Naive B cell (primary cell): ENCODE measurements at regions not wholly inside any gene's neighbourhood (a gene's known extent, or its start where the extent isn't known, plus 50 kb on each side); places are given as distances from the start of the nearest gene placed in this dataset.

Experiments
- ATAC-seq, 2 donors: fragments of 150-1000 bp; cut with Tn5 transposase; 2 replicates each; pipeline ENCODE4 v1.10.0; 2021; ENCODE audit warnings: low read depth in 2 of 2, mild to moderate bottlenecking in 2 of 2, moderate library complexity in 2 of 2
- DNase-seq: peaks from one replicate; pipeline ENCODE4 v3.0.0; 2022
- H3K27ac Mint-ChIP-seq, 6 donors: one replicate each; pipeline ENCODE4 v1.8.0; 2020 to 2022; ENCODE audit warnings: mild to moderate bottlenecking in 6 of 6, mixed read lengths in 6 of 6, moderate library complexity in 5 of 6, inconsistent platforms in 2 of 6
- H3K27me3 Mint-ChIP-seq, 3 donors: one replicate each; pipeline ENCODE4 v1.8.0; 2021 to 2022; ENCODE audit warnings: mixed read lengths in 3 of 3, mild to moderate bottlenecking in 1 of 3
- H3K36me3 Mint-ChIP-seq, 2 donors: one replicate each; pipeline ENCODE4 v1.8.0; 2020 to 2022; ENCODE audit warnings: mixed read lengths in 2 of 2, inconsistent platforms in 1 of 2, mild to moderate bottlenecking in 1 of 2
- H3K4me1 Mint-ChIP-seq, 3 donors: one replicate each; pipeline ENCODE4 v1.8.0; 2020 to 2022; ENCODE audit warnings: mixed read lengths in 3 of 3, inconsistent platforms in 1 of 3, mild to moderate bottlenecking in 1 of 3, moderate library complexity in 1 of 3
- H3K4me3 Mint-ChIP-seq, 8 donors: one replicate each; pipeline ENCODE4 v1.8.0; 2020 to 2022; ENCODE audit warnings: mild to moderate bottlenecking in 8 of 8, mixed read lengths in 8 of 8, moderate library complexity in 8 of 8, inconsistent platforms in 2 of 8
- H3K9me3 Mint-ChIP-seq, 7 donors: one replicate each; pipeline ENCODE4 v1.8.0; 2020 to 2022; ENCODE audit warnings: mixed read lengths in 7 of 7, mild to moderate bottlenecking in 5 of 7, inconsistent platforms in 2 of 7, moderate library complexity in 1 of 7

DNA sequence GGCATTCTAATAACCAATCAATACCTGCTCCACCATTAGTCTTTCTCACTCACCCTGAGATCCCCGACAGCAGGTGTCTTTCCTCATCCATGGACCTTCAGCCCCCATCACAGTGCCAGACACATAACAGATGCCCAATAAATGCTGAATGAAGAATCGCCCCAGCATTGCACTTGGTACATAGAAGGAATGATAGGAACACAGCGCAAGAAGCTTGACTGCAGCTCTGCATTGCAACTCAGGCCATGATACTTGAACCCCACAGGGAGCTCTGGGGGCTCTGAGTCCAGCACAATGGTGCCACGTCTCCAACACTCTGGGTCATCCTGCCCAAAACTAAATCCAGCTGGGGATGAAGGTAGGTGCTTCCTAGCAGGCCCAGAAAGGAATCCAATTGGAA lies 355.0 kb upstream of the SLC30A5 start:
- peaks cover 4 to 17% (median 15%) of the 10 kb centered on the region in 3 donors for H3K27me3 Mint-ChIP-seq
- peaks cover 0 to 14% (median 3%) of the 10 kb centered on the region in 7 donors for H3K9me3 Mint-ChIP-seq
- ATAC-seq (no peak), DNase-seq (no peak)
- H3K4me3 Mint-ChIP-seq, result peak overlapping the region in 1 of 8 donors; percentile 25
- H3K4me1 Mint-ChIP-seq, result peaks cover 40 to 63% (median 49%) of the 10 kb centered on the region in 3 donors
- peak overlapping the region in 3 of 6 donors; percentile 32 to 67 (median 53) for H3K27ac Mint-ChIP-seq
- H3K36me3 Mint-ChIP-seq, result peaks cover 5 to 8% of the 10 kb centered on the region in 2 donors

DNA sequence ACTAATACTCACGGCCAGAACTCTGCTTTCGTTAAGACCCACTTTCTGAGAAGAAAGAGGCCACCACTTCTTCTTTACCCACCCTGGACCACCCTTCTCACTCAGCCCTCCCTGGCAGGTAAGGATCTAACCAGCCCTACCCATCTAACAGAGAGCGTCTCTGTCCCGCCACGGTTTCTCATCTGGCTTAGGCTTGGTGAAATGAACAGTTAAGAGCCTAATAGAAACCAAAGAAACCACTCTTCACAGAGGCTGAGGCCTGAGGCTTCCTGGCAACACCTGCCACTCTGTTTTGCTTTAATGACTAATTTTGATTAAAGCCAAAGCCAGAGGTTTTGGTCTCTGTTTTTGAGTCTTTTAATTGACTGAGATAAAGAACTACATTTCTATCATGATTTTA lies 354.1 kb upstream of the SLC30A5 start:
- DNase-seq (no peak), ATAC-seq (peak; percentile 44 to 51)
- peak overlapping the region in 5 of 6 donors; percentile 6 to 91 (median 23) for H3K27ac Mint-ChIP-seq
- peaks cover 4 to 17% (median 15%) of the 10 kb centered on the region in 3 donors for H3K27me3 Mint-ChIP-seq
- peak overlapping the region in 7 of 8 donors; percentile 23 to 83 (median 76) for H3K4me3 Mint-ChIP-seq
- peaks cover 45 to 60% (median 49%) of the 10 kb centered on the region in 3 donors for H3K4me1 Mint-ChIP-seq
- H3K9me3 Mint-ChIP-seq, result peaks cover 0 to 14% (median 3%) of the 10 kb centered on the region in 7 donors
- H3K36me3 Mint-ChIP-seq, result peaks cover 5 to 8% of the 10 kb centered on the region in 2 donors

DNA sequence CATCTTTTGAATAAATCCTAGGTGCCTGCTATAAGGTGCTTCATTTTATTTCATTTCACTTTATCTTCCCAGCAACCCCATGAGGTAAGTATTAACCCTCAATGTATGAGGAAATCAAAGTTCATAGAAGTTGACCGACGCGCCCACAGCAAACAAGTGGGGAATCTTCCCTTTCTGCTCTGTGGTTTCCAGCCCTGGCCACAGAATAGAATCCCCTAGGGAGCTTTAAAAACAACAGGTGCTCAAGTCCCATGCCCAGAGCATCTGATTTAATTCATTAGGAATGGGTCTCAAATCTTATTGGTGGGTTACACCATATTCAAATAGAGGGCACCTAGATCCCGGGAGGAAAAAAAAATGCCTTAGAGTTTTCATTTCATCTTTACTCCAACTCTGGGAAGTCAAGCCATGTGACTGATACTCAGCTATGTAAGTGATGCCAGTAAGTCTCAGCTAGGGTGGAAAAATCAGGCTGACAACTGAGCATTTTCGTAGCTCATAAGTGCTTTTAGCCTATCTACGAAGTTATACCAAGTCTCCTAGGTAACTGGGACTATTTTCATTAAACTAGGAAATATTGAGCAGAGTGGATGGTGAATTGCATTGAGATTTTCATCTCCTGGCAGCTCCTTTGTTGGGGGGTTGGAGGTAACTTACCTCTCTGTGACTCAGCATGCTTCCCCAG lies 353.4 kb upstream of the SLC30A5 start:
- DNase-seq (peak; percentile 35), ATAC-seq (peak; percentile 81 to 86)
- Mint-ChIP-seq H3K9me3 (peaks cover 0 to 14% (median 3%) of the 10 kb centered on the region in 7 donors), H3K36me3 (peaks cover 5 to 8% of the 10 kb centered on the region in 2 donors), H3K4me1 (peaks cover 50 to 61% (median 52%) of the 10 kb centered on the region in 3 donors), H3K4me3 (peak overlapping the region; percentile 23 to 83 (median 72)), H3K27ac (peak overlapping the region; percentile 6 to 91 (median 38)), H3K27me3 (peaks cover 4 to 17% (median 15%) of the 10 kb centered on the region in 3 donors)

DNA sequence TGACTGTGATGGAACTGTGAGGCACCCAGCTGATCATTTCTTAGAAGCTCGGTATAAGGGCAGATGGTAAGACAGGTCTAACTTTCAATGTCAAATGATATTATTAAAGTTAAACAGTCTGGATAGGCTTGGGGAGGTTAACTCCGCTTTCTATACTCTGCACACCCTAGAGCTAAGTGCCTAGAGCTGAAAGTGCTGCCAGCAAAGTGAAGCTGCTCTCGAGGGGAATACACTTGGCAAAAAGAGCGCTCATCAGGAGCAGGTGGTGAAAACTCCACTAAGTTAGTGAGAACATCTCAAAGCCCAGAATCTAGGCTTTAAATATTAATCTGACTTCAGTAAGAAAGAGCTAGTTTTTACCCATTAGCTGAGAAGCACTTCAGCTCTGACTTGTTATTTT lies 349.6 kb upstream of the SLC30A5 start:
- no peak for DNase-seq
- H3K4me1 Mint-ChIP-seq, result peaks cover 43 to 47% (median 45%) of the 10 kb centered on the region in 3 donors
- peaks cover 0 to 13% (median 3%) of the 10 kb centered on the region in 7 donors for H3K9me3 Mint-ChIP-seq
- no peak for ATAC-seq
- H3K36me3 Mint-ChIP-seq, result peaks cover 5 to 8% of the 10 kb centered on the region in 2 donors
- peak overlapping the region in 1 of 8 donors; percentile 57 for H3K4me3 Mint-ChIP-seq
- peak overlapping the region in 1 of 6 donors; percentile 74 for H3K27ac Mint-ChIP-seq
- peaks cover 0 to 12% (median 0%) of the 10 kb centered on the region in 3 donors for H3K27me3 Mint-ChIP-seq

DNA sequence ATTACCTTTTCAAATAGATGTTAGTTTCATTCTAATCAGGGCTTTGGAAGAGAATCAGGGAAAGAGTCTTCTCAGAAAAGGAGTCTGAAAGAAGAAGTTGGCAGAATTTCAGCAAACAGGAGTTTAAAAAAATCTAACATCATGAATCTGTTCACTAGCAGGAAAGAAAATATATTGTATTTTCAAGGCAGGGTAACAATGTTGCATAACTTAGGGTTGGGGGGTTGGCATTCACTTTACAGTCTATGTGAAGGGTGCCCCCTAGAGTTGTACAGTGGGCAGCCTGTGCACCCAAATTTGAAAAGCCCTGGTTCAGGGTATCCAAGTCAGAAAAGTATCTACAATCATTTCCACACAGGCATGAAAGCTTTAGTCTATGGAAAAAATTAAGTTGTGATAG lies 348.4 kb upstream of the SLC30A5 start:
- peaks cover 5 to 8% of the 10 kb centered on the region in 2 donors for H3K36me3 Mint-ChIP-seq
- H3K27me3 Mint-ChIP-seq, result peaks cover 9 to 21% (median 10%) of the 10 kb centered on the region in 3 donors
- H3K4me1 Mint-ChIP-seq, result peaks cover 30 to 35% (median 32%) of the 10 kb centered on the region in 3 donors
- H3K9me3 Mint-ChIP-seq, result peaks cover 0 to 13% (median 4%) of the 10 kb centered on the region in 7 donors
- no peak for DNase-seq
- ATAC-seq, result peak in 1 of 2 donors; percentile 39
- H3K4me3 Mint-ChIP-seq, result peak overlapping the region in 2 of 8 donors; percentile 2 to 35
- H3K27ac Mint-ChIP-seq, result peak overlapping the region in 3 of 6 donors; percentile 22 to 74 (median 74)

DNA sequence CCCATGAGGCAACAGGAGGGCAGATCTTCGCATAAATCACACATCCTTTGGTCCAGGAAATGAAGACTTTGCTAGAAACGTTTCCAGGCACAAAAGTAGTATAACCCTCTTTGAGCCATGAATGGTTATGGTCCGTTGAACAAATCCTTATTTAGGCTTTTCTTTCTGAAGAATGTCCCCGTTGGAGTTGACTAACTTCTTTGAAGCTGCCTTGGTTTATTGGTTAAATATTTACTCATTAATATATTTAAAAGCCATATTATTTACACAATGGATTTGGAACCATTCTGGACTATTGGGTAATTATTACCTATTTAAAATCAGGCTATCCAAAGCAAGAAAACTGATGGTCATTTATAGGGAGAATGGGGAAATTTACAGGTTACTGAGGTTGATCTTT lies 347.6 kb upstream of the SLC30A5 start:
- ATAC-seq, result no peak
- no peak overlapping the region for H3K27ac Mint-ChIP-seq
- H3K4me1 Mint-ChIP-seq, result peaks cover 23 to 32% (median 25%) of the 10 kb centered on the region in 3 donors
- no peak for DNase-seq
- peaks cover 9 to 21% (median 16%) of the 10 kb centered on the region in 3 donors for H3K27me3 Mint-ChIP-seq
- peaks cover 5 to 8% of the 10 kb centered on the region in 2 donors for H3K36me3 Mint-ChIP-seq
- H3K9me3 Mint-ChIP-seq, result peaks cover 0 to 13% (median 6%) of the 10 kb centered on the region in 7 donors
- H3K4me3 Mint-ChIP-seq, result no peak overlapping the region

DNA sequence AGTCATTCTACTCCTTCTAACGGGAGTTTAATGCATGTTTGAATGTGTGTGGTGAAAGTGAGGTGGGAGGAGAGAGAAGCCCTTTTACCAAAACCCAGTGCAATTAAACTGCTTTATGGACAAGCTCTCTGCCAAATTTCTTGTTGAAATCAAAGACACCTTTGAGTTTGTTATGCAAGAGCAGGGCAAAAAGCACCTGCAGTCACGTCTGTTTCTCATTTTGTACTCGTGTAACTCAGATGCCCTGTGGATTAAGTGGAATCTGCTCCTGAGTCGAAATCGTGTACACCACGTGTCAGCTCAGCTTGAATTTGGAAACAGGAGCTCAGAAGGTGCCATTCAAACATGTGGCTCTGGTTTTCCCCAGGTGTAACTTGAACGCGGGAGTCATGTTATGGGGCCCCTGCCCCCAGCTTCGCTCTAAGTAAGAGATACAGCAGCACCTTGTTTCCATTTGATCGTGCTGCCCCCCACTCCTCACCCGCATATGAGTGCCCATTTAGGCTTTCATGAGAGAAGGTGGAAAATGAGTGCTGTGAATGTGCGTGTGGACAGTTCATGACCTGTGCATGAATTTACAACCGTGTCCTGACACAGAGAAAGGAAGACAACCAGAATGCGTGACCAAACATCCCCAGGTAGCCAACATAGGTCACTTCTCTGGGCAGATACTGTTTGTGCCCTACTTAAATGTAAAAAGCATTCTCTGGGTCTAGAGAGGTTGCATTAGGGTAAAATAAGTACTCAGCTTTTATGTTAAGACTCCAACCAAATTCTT lies 347.0 kb upstream of the SLC30A5 start:
- ATAC-seq (no peak), DNase-seq (no peak)
- H3K9me3 Mint-ChIP-seq, result peaks cover 0 to 11% (median 5%) of the 10 kb centered on the region in 7 donors
- H3K4me3 Mint-ChIP-seq, result no peak overlapping the region
- H3K36me3 Mint-ChIP-seq, result peaks cover 5 to 7% of the 10 kb centered on the region in 2 donors
- peaks cover 13 to 22% (median 21%) of the 10 kb centered on the region in 3 donors for H3K27me3 Mint-ChIP-seq
- peaks cover 20 to 25% (median 22%) of the 10 kb centered on the region in 3 donors for H3K4me1 Mint-ChIP-seq
- peak overlapping the region in 2 of 6 donors; percentile 52 to 92 for H3K27ac Mint-ChIP-seq

DNA sequence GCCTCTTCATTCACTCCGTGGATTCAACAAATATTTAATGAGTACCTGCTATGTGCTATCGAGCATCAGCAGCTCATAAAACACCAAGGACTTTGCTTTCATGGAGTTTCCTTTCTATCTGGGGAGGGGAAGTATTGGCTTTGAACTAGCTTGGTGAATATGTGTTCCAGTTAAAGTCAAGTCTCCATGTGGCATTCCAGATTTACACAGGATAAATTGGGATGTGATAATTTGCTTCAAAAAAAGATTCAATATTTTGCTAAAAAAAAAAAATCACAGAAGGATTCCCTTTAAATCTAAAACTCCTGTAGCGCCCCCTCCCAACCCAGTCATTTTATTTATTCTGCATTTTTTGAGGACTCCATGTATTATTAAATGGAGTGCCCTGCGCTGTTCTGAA lies 346.3 kb upstream of the SLC30A5 start:
- H3K27ac Mint-ChIP-seq, result no peak overlapping the region
- H3K4me3 Mint-ChIP-seq, result no peak overlapping the region
- peaks cover 13 to 22% (median 21%) of the 10 kb centered on the region in 3 donors for H3K27me3 Mint-ChIP-seq
- H3K36me3 Mint-ChIP-seq, result no peaks in the 10 kb centered on the region
- ATAC-seq (no peak), DNase-seq (no peak)
- H3K9me3 Mint-ChIP-seq, result peaks cover 0 to 4% (median 0%) of the 10 kb centered on the region in 7 donors
- peaks cover 14 to 19% (median 19%) of the 10 kb centered on the region in 3 donors for H3K4me1 Mint-ChIP-seq

DNA sequence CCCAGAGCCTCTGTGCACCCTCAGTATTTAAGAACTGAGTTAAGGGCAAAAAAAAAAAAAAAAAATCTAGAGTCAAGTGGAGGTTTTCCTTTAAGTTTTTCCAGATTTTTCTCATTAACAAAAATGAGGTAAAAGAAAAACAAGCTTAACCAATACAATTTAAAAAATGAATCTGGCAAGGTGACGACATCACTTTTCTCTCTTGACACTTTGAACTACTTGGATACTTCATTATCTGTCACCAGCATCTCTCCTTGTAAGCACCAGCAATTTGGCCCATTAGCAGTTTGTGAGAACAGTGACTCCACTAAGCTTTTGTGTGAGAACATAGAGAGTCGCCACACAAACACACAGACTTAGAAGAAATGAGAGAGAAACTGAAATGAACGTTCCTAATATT lies 345.7 kb upstream of the SLC30A5 start:
- Mint-ChIP-seq H3K27ac (no peak overlapping the region), H3K4me1 (peaks cover 10 to 19% (median 15%) of the 10 kb centered on the region in 3 donors), H3K9me3 (peaks cover 0 to 4% (median 0%) of the 10 kb centered on the region in 7 donors), H3K36me3 (no peaks in the 10 kb centered on the region), H3K4me3 (no peak overlapping the region), H3K27me3 (peaks cover 13 to 22% (median 21%) of the 10 kb centered on the region in 3 donors)
- DNase-seq, result no peak
- no peak for ATAC-seq

DNA sequence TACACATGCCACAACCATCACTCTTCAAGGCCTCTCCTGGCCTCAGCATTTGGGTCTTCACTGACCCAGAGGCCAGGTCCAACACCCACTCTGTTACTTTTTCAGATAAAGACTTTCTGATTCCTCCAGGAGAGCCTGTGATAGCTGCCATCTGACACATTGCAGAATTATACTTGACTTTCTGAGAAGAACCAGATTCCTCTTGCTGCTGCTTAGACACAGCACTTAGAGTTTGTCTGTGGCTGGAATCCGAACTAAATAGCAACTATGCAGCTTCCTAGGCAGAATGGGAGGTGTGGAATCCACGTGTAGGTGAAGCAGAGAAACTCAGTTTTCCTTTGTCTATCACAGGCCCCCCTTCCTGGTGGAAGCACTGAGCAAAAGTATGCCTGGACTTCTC lies 344.7 kb upstream of the SLC30A5 start:
- peaks cover 13 to 22% (median 21%) of the 10 kb centered on the region in 3 donors for H3K27me3 Mint-ChIP-seq
- peaks cover 5 to 19% (median 7%) of the 10 kb centered on the region in 3 donors for H3K4me1 Mint-ChIP-seq
- H3K36me3 Mint-ChIP-seq, result no peaks in the 10 kb centered on the region
- peaks cover 0 to 4% (median 0%) of the 10 kb centered on the region in 7 donors for H3K9me3 Mint-ChIP-seq
- no peak for ATAC-seq
- no peak for DNase-seq
- no peak overlapping the region for H3K4me3 Mint-ChIP-seq
- no peak overlapping the region for H3K27ac Mint-ChIP-seq

DNA sequence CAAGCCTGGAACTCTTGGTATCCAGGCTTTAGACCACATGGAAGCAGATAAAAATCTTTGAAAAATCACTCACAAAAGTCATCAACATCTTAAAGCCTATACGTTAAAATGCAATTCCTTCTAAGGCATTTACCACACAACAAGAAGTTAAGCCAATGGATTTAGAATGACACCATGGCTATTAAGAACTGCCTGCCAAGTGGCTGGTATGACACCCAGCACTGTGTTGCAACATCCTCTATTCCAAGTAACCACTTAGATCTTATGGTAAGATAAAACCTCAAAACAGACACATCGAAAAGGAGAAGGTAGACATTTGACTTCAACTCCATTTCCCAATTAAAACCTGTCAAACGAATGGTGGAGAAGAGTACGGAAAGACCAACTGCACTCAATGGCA lies 344.2 kb upstream of the SLC30A5 start:
- Mint-ChIP-seq H3K9me3 (peaks cover 0 to 4% (median 0%) of the 10 kb centered on the region in 7 donors), H3K4me1 (peaks cover 5 to 13% (median 7%) of the 10 kb centered on the region in 3 donors), H3K27me3 (peaks cover 13 to 23% (median 21%) of the 10 kb centered on the region in 3 donors)

DNA sequence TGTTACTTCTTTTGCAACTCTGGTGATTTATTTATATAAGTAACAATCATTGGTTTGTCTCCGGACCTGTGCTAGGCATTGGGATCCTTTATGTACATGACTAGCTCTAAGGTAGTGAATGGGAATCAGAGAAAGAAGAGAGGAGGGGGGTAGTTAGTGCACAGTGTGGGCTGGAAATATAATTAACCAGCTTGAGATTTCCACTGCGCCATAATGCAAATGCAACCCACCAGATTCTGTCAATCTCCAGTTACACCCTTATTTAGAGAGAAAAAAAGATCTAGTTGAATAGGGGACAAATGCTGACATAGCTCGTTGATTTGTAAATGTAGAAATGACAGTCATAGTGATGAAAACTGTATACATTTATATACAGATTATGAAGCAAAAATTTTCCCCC lies 342.2 kb upstream of the SLC30A5 start:
- peaks cover 0 to 2% (median 0%) of the 10 kb centered on the region in 3 donors for H3K4me1 Mint-ChIP-seq

More for the DNA sequence above, 344.2 kb upstream of the SLC30A5 start:
- no peak for DNase-seq
- no peak overlapping the region for H3K27ac Mint-ChIP-seq
- no peak for ATAC-seq
- H3K36me3 Mint-ChIP-seq, result no peaks in the 10 kb centered on the region
- no peak overlapping the region for H3K4me3 Mint-ChIP-seq

DNA sequence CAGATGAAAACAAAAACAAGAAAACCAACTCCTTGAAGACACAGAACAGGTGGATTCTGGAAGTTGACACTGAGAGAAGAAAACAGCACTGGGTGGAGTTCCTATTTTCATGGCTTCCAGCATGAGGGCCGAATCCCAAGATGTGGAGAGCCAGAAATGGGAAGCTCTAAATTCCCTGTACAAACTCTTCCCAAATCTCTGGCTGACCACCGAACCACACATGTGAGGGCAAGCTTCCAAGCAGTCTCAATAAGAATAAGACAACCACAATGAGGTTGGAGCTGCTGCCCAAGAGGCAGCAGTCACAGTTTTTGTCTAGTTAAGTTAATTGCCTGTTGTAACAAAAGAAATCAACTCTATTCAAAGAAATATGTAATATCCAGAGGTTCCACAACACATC lies 339.3 kb upstream of the SLC30A5 start:
- Mint-ChIP-seq H3K27me3 (peaks cover 8 to 25% (median 12%) of the 10 kb centered on the region in 3 donors), H3K4me1 (peaks cover 5 to 21% (median 14%) of the 10 kb centered on the region in 3 donors), H3K27ac (no peak overlapping the region), H3K9me3 (peaks cover 0 to 3% (median 0%) of the 10 kb centered on the region in 7 donors), H3K4me3 (no peak overlapping the region), H3K36me3 (no peaks in the 10 kb centered on the region)
- DNase-seq (no peak), ATAC-seq (no peak)

More for the DNA sequence above, 342.2 kb upstream of the SLC30A5 start:
- Mint-ChIP-seq H3K27ac (no peak overlapping the region), H3K27me3 (peaks cover 13 to 26% (median 21%) of the 10 kb centered on the region in 3 donors), H3K36me3 (no peaks in the 10 kb centered on the region), H3K4me3 (no peak overlapping the region), H3K9me3 (peaks cover 0 to 3% (median 0%) of the 10 kb centered on the region in 7 donors)
- no peak for ATAC-seq
- no peak for DNase-seq
